ENCODE measurements at regions not wholly inside any gene's neighbourhood (a gene's known extent, or its start where the extent isn't known, plus 50 kb on each side); places are given as distances from the start of the nearest gene placed in this dataset.

DNA sequence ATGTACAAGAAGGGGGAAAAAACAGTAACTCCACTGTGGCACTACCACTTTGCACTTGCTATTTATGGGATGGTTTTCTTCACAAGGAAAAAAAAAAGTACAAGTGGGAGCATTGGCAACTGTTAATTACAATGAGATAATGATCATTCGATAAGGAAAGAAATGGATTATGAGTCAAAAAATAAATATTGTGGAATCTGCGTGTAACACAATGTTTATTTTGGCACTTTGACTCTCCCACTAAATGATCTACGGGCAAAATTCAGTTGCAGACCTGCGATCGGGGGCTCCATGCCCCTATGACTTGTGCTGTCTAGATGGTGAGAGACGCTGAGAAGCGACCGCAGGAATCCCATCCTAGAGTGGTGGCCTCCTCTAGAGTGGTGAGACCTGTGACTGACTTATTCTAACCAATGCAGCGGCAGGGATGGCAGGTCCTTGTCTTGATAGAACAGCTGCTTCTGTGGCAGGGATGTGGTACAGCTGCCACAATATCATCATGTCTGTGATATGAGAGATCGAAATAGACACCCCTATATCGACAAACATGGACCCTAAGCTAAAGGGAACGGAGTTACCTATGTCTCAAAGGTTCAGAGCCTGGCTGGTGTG is 345.0 kb upstream of the KLF6 start:
- no peak for DNase-seq

- peak; percentile 15 for DNase-seq
These were observed 342.7 kb upstream of the KLF6 start for GRCh38 chr10:4127518-4128315.

- DNase-seq: no peak
These were observed 340.8 kb upstream of the KLF6 start for GRCh38 chr10:4125776-4126175.

DNA sequence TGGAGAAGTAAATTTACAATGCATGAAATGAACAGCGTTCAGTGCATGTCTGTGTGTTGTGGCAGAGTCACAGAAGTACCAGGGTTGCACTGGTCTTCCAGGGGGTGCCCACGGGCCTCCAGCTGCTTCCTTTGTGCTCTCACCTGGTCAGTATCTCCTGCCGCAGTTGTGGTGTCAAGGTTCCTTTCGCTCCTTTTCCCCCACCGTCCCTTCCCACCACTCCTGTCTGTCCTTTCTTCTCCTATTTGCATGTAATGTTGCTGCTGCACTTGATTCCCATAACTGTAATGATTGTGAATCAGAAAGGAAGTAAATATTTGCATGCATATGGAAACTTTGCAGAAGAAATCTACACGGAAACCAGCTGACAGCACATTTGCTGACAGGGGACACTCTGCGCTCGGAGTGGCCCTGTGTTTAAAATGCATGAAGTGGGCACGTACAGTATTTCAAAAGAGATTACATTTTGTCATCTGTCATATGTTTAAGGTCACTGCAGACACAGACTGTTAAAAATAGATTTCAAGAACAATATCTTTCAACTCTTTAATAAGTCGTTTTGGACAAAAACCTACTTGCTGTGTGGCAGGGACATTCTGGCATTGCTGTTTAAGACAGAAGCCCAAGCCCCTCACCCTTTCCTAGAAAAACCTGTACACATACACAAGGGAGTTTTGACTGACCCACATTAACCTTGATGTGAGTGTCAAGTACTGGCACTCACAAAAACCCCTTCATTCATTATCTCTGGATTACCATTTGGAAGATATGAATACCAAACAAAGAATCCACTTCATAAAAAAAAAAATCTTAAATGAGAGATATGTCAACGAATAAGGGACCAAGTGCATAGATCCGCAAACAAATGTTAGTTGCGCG is 336.7 kb upstream of the KLF6 start:
- DNase-seq: no peak

DNA sequence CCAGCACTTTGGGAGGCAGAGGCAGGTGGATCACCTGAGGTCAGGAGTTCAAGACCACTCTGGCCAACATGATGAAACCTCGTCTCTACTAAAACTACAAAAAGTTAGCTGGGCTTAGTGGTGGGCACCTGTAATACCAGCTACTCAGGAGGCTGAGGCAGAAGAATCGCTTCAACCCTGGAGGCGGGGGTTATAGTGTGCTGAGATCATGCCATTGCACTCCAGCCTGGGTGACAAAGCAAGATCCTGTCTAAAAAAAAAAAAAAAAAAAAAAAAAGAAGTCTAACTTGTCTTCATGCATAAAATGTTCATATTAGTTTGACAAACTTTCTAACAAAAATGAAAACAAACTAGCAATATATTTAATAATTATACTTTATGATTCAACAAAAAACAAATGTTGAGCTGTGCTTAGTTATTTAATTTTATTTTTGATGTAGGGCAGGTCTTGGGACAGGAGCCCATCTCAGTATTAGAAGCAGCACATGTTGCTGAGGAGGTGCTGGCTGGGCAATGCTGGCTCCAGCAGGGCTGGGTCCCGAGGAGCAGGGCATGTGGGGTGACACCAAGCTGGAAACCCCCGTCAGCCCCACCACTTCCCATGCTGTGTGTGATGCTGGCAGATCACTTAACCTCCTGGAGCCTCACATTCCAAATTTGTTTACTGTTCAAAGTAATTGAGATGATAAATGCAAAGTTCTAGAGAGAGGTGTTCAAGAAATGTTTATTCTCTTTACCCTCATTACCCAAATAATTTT is 335.3 kb upstream of the KLF6 start:
- DNase-seq: no peak

- DNase-seq: no peak
These were observed 334.1 kb upstream of the KLF6 start for GRCh38 chr10:4119107-4119506.

DNA sequence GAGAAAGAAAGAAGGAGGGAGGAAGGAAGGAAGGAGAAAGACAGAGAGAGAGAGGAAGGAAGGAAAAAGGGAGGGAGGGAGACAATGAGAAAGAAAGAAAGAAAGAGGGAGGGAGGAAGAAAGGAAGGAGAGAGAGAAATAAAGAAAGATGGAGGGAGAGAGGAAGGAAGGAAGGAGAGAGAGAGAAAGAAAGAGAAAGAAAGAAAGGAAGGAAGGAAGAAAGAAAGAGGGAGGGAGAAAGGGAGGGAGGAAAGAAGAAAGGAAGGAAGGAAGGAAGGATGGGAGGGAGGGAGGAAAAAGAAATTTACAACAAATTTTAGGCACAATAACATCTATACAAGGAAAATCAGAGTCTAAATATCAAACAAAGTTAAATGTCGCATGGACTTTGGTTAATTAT is 332.6 kb upstream of the KLF6 start:
- DNase-seq: no peak

DNA sequence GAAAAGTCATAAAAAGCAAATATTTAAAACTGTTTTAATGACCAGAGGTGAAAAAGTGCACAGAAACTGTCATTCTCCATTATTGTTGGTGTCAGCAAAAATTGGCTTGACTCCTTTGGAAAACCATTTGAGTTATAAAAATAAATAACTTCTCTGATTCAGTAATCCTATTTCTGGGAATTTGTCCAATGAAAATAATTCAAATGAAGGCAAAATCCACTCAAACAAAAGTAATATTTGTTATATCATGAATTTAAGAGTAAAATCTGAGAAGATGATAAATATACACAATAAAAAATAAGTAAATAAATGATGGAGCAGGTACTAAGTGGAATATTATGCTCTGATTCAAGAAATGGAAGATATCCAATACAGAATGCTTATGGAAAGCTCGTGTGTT is 326.6 kb upstream of the KLF6 start:
- DNase-seq: no peak

DNA sequence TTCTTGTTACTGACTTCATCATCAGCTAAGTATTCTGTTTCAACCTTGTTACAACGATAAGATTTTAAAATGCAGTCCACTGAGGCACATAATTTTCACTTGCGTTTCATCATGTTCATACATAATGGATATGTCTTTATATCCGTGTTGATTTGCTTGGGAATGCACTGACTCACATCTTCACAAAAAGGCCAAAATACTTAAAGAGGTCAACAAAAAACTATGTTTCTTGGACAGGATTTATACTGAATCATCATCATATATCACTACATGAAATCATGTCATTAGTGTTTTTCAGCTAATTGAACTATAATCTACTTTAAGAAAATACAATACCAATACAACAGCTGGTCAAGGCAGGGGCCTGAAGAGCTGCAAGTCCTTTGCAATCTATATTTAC is 324.5 kb upstream of the KLF6 start:
- no peak for DNase-seq

DNA sequence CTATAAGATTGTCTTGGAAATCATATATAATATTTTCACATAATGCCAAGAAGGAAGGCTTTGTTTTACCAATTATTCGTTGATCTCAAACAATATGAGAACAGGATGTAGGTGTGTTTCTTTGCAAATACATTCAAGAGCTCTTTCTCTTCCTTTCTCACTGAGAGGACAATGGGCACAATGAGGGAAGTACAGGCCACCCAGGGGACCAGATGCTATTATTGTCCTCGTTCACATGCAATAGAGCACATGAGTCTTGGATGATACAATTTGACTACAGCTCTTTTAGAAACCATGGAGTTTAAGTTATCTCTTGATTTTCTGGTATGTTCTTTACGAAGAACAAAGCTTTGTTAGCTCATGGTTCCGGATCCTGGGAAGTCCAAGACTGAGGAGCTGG is 323.7 kb upstream of the KLF6 start:
- DNase-seq: no peak

- DNase-seq: no peak
These were observed 322.4 kb upstream of the KLF6 start for GRCh38 chr10:4107285-4107851.

GRCh38 chr10:4103603-4104002 is 318.6 kb upstream of the KLF6 start:
- no peak for DNase-seq

GRCh38 chr10:4102802-4103344 is 317.9 kb upstream of the KLF6 start:
- DNase-seq: no peak

GRCh38 chr10:4101918-4102654 is 317.1 kb upstream of the KLF6 start:
- no peak for DNase-seq

- no peak for DNase-seq
These were observed 315.4 kb upstream of the KLF6 start for GRCh38 chr10:4100380-4100779.

- no peak for DNase-seq
These were observed 314.2 kb upstream of the KLF6 start for GRCh38 chr10:4099202-4099601.

DNA sequence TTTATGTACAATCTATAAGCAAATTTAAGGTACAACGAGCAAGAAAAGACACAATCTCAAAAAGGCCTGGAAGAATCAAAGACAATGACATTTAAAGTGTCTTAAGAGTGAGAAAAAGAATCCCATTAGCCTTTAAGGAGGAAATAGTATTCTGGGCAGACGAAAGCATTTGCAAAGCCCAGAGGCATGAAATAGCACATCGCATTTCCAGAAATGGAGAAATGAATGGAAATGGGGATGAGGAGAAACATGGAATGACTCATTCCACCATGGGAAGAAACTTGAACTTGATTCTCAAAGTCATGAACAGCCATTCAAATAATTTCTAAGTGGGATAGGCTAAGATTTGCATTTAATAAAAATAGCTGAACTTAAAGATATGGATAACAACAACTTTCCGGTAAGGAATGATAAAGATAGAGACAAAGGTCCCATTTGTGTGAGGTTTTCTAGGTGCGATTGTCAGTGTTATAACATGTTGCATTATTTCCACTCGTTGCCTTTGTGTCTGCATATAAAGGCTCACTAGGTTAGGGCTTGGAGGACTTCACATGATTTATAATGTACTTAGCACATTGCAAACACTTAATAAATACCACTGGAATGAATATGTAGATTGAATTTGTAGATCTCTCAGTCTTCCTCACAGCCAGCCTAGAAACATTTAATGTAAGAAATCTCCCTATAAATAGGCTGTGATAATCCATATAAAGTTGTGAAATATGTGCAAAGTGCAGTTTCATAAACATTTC is 310.3 kb upstream of the KLF6 start:
- no peak for DNase-seq

DNA sequence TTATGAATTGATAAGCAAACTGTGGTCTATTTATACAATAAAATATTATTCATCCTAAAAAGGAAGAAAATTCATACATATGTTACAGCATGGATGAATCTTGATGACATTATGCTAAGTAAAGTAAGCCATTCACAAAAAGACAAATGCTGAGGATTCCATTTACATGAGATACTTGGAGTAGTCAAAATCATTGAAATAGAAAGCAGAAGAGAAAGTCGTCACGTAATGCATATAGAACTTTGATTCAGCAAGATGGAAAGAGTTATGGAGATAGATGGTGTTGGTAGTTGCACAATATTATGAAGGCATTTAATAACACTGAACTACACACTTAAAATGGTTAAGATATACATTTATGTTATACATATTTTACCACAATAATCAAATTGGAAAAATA is 309.7 kb upstream of the KLF6 start:
- DNase-seq: no peak

- DNase-seq: no peak
These were observed 308.4 kb upstream of the KLF6 start for GRCh38 chr10:4093438-4093837.

- DNase-seq: no peak
These were observed 303.5 kb upstream of the KLF6 start for GRCh38 chr10:4088354-4089066.
